Prostate gland (tissue), 2 donors: ENCODE measurements at regions not wholly inside any gene's neighbourhood (a gene's known extent, or its start where the extent isn't known, plus 50 kb on each side); places are given as distances from the start of the nearest gene placed in this dataset.

ENCODE experiments used
- DNase-seq: peaks from one replicate; pipeline ENCODE4 v3.0.0-alpha.2; 2019; ENCODE audit warnings: low spot score
- H3K27ac ChIP-seq, 2 donors: fragments of 200-600 bp; sonication (generic); 2 replicates each; pipeline ENCODE4 v1.5.1; 2017 to 2019
- H3K27me3 ChIP-seq: fragments of 200-600 bp; sonication (generic); replicated peaks from 2 replicates; pipeline ENCODE4 v1.5.1; 2019; ENCODE audit not compliant: insufficient read depth
- H3K36me3 ChIP-seq, 2 donors: fragments of 200-600 bp; sonication (generic); 1 replicate in 1 of 2; 2 replicates in 1 of 2; pipeline versions ENCODE4 v1.5.1 to v1.8.1; 2017 to 2019
- H3K4me1 ChIP-seq: fragments of 200-600 bp; sonication (generic); replicated peaks from 2 replicates; pipeline ENCODE4 v1.5.1; 2019
- H3K4me3 ChIP-seq, 2 donors: fragments of 200-600 bp; sonication (generic); 2 replicates each; pipeline ENCODE4 v1.5.1; 2017 to 2019
- H3K9me3 ChIP-seq: fragments of 200-600 bp; sonication (generic); 2 replicates; pipeline ENCODE4 v1.5.1; 2017
- CTCF ChIP-seq, 4 experiments: fragments of 200-600 bp in 2 of 4; fragments of 450-650 bp in 2 of 4; sonication (generic) in 2 of 4; IDR thresholded peaks; 1 replicate in 3 of 4; 2 replicates in 1 of 4; pipeline ENCODE4 v1.5.1; 2016 to 2019; ENCODE audit warnings: antibody characterized with exemption in 4 of 4, mild to moderate bottlenecking in 2 of 4, moderate library complexity in 2 of 4
- POLR2A ChIP-seq: fragments of 450-650 bp; IDR thresholded peaks from one replicate; pipeline ENCODE4 v1.6.1; 2016; ENCODE audit warnings: antibody characterized with exemption, mild to moderate bottlenecking
- POLR2AphosphoS5 ChIP-seq: sonication (generic); formaldehyde crosslinking; IDR thresholded peaks from one replicate; pipeline ENCODE4 v1.6.1; 2017; ENCODE audit warnings: antibody characterized with exemption
- WGBS: methylation state at CpG from one replicate; pipeline ENCODE4 v1.1.5; 2018; 5-methylcytosine and 5-hydroxymethylcytosine counted together
- intact Hi-C: fragments of 100-400 bp; cut with DNase I; formaldehyde crosslinking; loops from one replicate; pipeline ENCODE4 v1.14.2; 2022

DNA sequence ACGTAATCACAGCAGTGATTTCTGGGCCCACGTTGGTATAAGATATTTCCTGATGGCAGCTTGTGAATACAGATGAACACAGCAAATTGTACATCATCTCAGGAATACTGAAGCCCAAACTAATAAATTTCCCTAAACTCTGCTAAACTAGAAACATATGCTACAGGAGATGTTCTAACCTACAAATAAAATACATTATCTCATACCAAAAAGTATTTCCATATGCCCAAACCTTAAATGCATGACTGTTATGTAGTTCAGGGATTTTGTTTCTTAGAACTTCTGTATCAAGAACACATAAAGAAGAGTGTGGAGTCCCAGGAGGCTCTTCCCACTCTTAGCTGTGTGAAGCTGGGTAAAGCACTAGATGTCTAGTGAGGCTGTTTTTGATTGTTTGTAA is 138.4 kb downstream of the RFC3 start:
- Histone ChIP-seq H3K4me1 (no peaks in the 10 kb centered on the region), H3K9me3 (no peaks in the 10 kb centered on the region), H3K27me3 (no peaks in the 10 kb centered on the region), H3K4me3 (no peak overlapping the region), H3K27ac (no peak overlapping the region), H3K36me3 (no peaks in the 10 kb centered on the region)
- intact Hi-C loops = no loop called here
- no peak for DNase-seq
- no peak for TF ChIP-seq CTCF (IDR thresholded peaks at IDR 0.05)
- TF ChIP-seq POLR2A = no peak
- TF ChIP-seq POLR2AphosphoS5 = no peak
- 72% methylated on average over 2 of the region's 2 CpGs for whole genome bisulfite sequencing

DNA sequence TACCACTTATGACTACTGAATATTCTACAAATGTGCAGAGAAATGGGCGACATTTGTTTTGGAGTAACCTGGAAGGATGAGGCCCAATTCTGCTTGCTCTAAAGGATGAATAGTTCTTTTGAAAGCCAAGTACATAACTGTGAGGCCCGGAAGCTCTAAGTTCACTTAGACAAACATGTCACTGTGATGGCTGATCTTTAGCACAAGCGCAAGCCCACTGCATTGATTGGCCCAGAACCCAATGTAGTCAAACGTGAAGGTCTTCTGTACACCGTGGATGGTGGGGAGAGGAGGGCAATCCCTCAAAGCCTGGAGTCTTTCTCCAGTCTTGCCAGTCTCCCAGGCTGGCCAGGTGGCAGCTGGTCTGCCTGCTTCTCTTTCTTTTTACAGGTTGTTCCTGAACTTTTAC is 139.6 kb downstream of the RFC3 start:
- no peak for DNase-seq
- Histone ChIP-seq H3K27ac (no peak overlapping the region), H3K4me1 (no peaks in the 10 kb centered on the region), H3K4me3 (no peak overlapping the region), H3K36me3 (no peaks in the 10 kb centered on the region), H3K27me3 (no peaks in the 10 kb centered on the region), H3K9me3 (no peaks in the 10 kb centered on the region)
- 90% methylated on average over 5 of the region's 5 CpGs for WGBS
- no peak for TF ChIP-seq CTCF (IDR thresholded peaks at IDR 0.05)
- no peak for TF ChIP-seq POLR2A
- no peak for TF ChIP-seq POLR2AphosphoS5
- intact Hi-C loops = no loop called here

- H3K4me1 ChIP-seq = no peaks in the 10 kb centered on the region
- no peak overlapping the region for H3K27ac ChIP-seq
- TF ChIP-seq CTCF (IDR thresholded peaks at IDR 0.05) = no peak
- no peak for TF ChIP-seq POLR2AphosphoS5
- no peak for TF ChIP-seq POLR2A
- no peak for DNase-seq
- intact Hi-C loops = no loop called here
- H3K27me3 ChIP-seq = no peaks in the 10 kb centered on the region
- 94% methylated on average over 2 of the region's 2 CpGs for WGBS
- H3K9me3 ChIP-seq = no peaks in the 10 kb centered on the region
- H3K4me3 ChIP-seq = no peak overlapping the region
- no peaks in the 10 kb centered on the region for H3K36me3 ChIP-seq
Observed at GRCh38 chr13:33958964-33959363, 141.0 kb downstream of the RFC3 start.

GRCh38 chr13:33963134-33963533 is 145.2 kb downstream of the RFC3 start:
- intact Hi-C loops = no loop called here
- 82% methylated on average over 3 of the region's 3 CpGs for WGBS
- TF ChIP-seq POLR2AphosphoS5 = no peak
- Histone ChIP-seq H3K36me3 (no peaks in the 10 kb centered on the region), H3K9me3 (no peaks in the 10 kb centered on the region), H3K4me3 (no peak overlapping the region), H3K4me1 (no peaks in the 10 kb centered on the region), H3K27me3 (no peaks in the 10 kb centered on the region), H3K27ac (no peak overlapping the region)
- DNase-seq = no peak

DNA sequence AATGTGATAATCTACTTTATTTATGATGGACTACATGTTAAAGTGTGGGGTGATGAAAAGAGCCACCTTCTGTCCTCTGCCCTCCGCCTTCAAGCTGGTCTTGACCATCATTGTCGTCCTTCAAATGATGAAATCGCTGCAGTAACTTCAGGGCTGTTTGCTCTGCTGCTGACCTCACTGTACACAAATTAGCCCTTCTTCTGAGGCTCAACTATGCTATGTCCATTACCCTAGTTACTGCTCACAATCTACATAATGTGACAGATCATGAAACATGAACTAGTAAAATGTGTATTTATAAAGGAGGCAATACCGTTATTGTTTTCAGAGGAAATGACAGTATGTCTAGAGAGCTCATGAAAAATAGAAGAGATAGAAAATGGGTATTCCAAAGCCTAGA is 145.9 kb downstream of the RFC3 start:
- no peaks in the 10 kb centered on the region for H3K36me3 ChIP-seq
- intact Hi-C loops = no loop called here
- 94% methylated on average over 4 of the region's 4 CpGs for WGBS
- H3K27me3 ChIP-seq = no peaks in the 10 kb centered on the region
- H3K27ac ChIP-seq = no peak overlapping the region
- no peaks in the 10 kb centered on the region for H3K9me3 ChIP-seq
- no peak for DNase-seq
- no peak for TF ChIP-seq POLR2AphosphoS5
- no peak for TF ChIP-seq POLR2A
- TF ChIP-seq CTCF (IDR thresholded peaks at IDR 0.05) = no peak
- no peak overlapping the region for H3K4me3 ChIP-seq
- no peaks in the 10 kb centered on the region for H3K4me1 ChIP-seq
